Psoas muscle (tissue), 7 donors: ENCODE measurements at regions not wholly inside any gene's neighbourhood (a gene's known extent, or its start where the extent isn't known, plus 50 kb on each side); places are given as distances from the start of the nearest gene placed in this dataset.

Source experiments
- ATAC-seq, 4 donors: fragments of 200-7000 bp; cut with Tn5 transposase; one replicate each; pipeline ENCODE4 v1.9.1; 2020; ENCODE audit warnings: moderate library complexity in 3 of 4, mild to moderate bottlenecking in 2 of 4
- DNase-seq, 2 donors: peaks; one replicate each; pipeline ENCODE4 v3.0.0-alpha.2; 2020
- H3K27ac ChIP-seq: fragments of 200-600 bp; one replicate; pipeline ENCODE4 v1.8.0; 2022
- H3K27me3 ChIP-seq, 3 donors: fragments of 200-600 bp in 1 of 3; one replicate each; pipeline versions ENCODE4 v1.6.1 to v1.8.0; 2013 to 2022; ENCODE audit warnings: low read length in 2 of 3, mild to moderate bottlenecking in 2 of 3, moderate library complexity in 1 of 3; ENCODE audit not compliant: insufficient read depth in 3 of 3
- H3K36me3 ChIP-seq, 2 donors: fragments of 200-600 bp in 1 of 2; one replicate each; pipeline versions ENCODE4 v1.6.1 to v1.8.0; 2013 to 2022; ENCODE audit warnings: low read depth in 1 of 2, mild to moderate bottlenecking in 1 of 2, moderate library complexity in 1 of 2; ENCODE audit not compliant: insufficient read depth in 1 of 2
- H3K4me1 ChIP-seq: fragments of 200-600 bp; one replicate; pipeline ENCODE4 v1.8.0; 2022
- H3K4me3 ChIP-seq: fragments of 200-600 bp; one replicate; pipeline ENCODE4 v1.8.0; 2022; ENCODE audit warnings: mild to moderate bottlenecking
- H3K9me3 ChIP-seq: fragments of 200-600 bp; one replicate; pipeline ENCODE4 v1.8.0; 2022
- CTCF ChIP-seq: fragments of 200-600 bp; IDR thresholded peaks from one replicate; pipeline ENCODE4 v1.8.0; 2022; ENCODE audit warnings: antibody characterized with exemption
- WGBS, 3 donors: extraction: QIAGEN DNeasy Blood & Tissue Kit; methylation state at CpG; one replicate each; pipeline versions ENCODE4 v1.1.6 to v1.1.7; 2013; 5-methylcytosine and 5-hydroxymethylcytosine counted together
- intact Hi-C, 2 donors: fragments of 100-400 bp; cut with DNase I; formaldehyde crosslinking; loops; one replicate each; pipeline versions ENCODE4 v1.11.0 to v1.14.2; 2022
- donor health status: healthy with polysubstance abuse.
- donor health status: DM: no; HTN: no; CAD: no; lungs with moderate emphysema.
- donor health status: Bipolar disorder and iron deficiency.
- donor health status: healthy.
- donor health status: DM: yes; HTN: yes; CAD: no.
- donor health status: DM: no; HTN: no; CAD: no.
- donor health status: DM: yes; HTN: yes; CAD: no.

GRCh38 chr11:134791102-134791501, 379.1 kb upstream of the B3GAT1 start:
- H3K27ac ChIP-seq: no peak overlapping the region
- no peak overlapping the region for H3K4me3 ChIP-seq
- ATAC-seq: no peak
- H3K9me3 ChIP-seq: no peaks in the 10 kb centered on the region
- intact Hi-C loops: no loop called here
- WGBS, 3 donors: 62 to 74% (median 65%) methylated on average over 2 of the region's 2 CpGs
- DNase-seq: no peak
- no peaks in the 10 kb centered on the region for H3K4me1 ChIP-seq
- no peaks in the 10 kb centered on the region for H3K36me3 ChIP-seq
- peaks cover 0 to 3% (median 0%) of the 10 kb centered on the region in 3 donors for H3K27me3 ChIP-seq
- TF ChIP-seq CTCF: no peak

DNA sequence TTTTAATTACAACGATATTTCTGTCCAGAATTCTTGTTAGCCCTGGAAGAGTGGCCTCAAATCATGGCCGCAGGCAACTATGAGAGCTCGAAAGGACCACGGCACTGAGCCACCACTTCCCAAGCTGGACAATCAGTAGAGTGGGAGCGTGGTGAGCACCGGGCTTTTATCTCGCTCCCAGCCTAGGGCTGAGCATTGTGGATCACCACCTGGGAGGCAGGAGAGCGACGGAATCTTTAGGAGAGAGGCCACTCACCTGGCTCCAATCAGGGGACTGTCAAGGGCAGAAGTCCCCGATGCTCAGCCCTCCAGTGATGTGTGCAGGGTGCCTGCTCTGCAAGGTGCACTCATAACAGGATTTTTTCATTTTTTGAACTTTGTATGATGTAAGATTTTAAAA, 377.1 kb upstream of the B3GAT1 start:
- TF ChIP-seq CTCF: no peak
- no peak overlapping the region for H3K27ac ChIP-seq
- H3K36me3 ChIP-seq: no peaks in the 10 kb centered on the region
- 87 to 91% (median 89%) methylated on average over 10 of the region's 10 CpGs for WGBS, 3 donors
- H3K27me3 ChIP-seq: no peaks in the 10 kb centered on the region
- intact Hi-C loops: no loop called here
- H3K9me3 ChIP-seq: no peaks in the 10 kb centered on the region
- no peak overlapping the region for H3K4me3 ChIP-seq
- ATAC-seq (no peak), DNase-seq (no peak)
- no peaks in the 10 kb centered on the region for H3K4me1 ChIP-seq

DNA sequence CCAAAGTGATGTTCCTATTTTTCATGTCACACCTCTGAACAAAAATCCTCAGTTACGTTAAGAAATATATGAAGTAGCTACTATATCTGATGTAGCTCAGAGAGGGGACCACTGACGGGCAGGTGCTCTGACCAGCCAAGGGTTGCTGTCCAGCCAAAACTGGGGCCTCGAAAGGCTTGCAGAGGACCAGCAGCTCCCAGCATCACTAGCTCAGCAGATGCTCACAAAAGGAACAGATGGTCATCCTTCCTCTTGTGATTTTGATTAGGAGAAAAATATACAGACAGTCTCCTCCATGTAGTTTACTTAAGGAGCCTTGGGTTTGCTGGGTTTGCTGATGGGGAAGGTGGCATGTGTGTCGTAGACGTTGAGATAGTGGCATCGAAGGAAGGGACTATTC, 374.6 kb upstream of the B3GAT1 start:
- WGBS, 3 donors: 79 to 87% (median 84%) methylated on average over 6 of the region's 6 CpGs
- H3K4me1 ChIP-seq: no peaks in the 10 kb centered on the region
- TF ChIP-seq CTCF: no peak
- DNase-seq (no peak), ATAC-seq (no peak)
- H3K9me3 ChIP-seq: no peaks in the 10 kb centered on the region
- no peaks in the 10 kb centered on the region for H3K36me3 ChIP-seq
- no peak overlapping the region for H3K27ac ChIP-seq
- intact Hi-C loops: no loop called here
- no peaks in the 10 kb centered on the region for H3K27me3 ChIP-seq
- H3K4me3 ChIP-seq: no peak overlapping the region

- ATAC-seq: no peak
- H3K4me3 ChIP-seq: no peak overlapping the region
- DNase-seq: no peak
- H3K36me3 ChIP-seq: no peaks in the 10 kb centered on the region
- no peaks in the 10 kb centered on the region for H3K27me3 ChIP-seq
- TF ChIP-seq CTCF: no peak
- intact Hi-C loops: no loop called here
- H3K4me1 ChIP-seq: no peaks in the 10 kb centered on the region
- 84 to 89% (median 88%) methylated on average over 14 of the region's 14 CpGs for WGBS, 3 donors
- H3K27ac ChIP-seq: no peak overlapping the region
- no peaks in the 10 kb centered on the region for H3K9me3 ChIP-seq
These were observed 373.7 kb upstream of the B3GAT1 start for GRCh38 chr11:134785660-134786284.

- Histone ChIP-seq H3K9me3 (no peaks in the 10 kb centered on the region), H3K4me1 (no peaks in the 10 kb centered on the region), H3K27me3 (no peaks in the 10 kb centered on the region), H3K4me3 (no peak overlapping the region), H3K27ac (no peak overlapping the region), H3K36me3 (no peaks in the 10 kb centered on the region)
- DNase-seq: no peak
- 84 to 90% (median 86%) methylated on average over 5 of the region's 5 CpGs for WGBS, 3 donors
- intact Hi-C loops: no loop called here
- no peak for TF ChIP-seq CTCF
- ATAC-seq: no peak
These were observed 373.0 kb upstream of the B3GAT1 start for GRCh38 chr11:134785059-134785458.
